K562 (cell line): ENCODE measurements at regions not wholly inside any gene's neighbourhood (a gene's known extent, or its start where the extent isn't known, plus 50 kb on each side); places are given as distances from the start of the nearest gene placed in this dataset.

Experiments
- CREB5 ChIP-seq: fragments of 250-450 bp; sonication (Bioruptor Pico); IDR thresholded peaks from 2 replicates; pipeline ENCODE4 v1.5.0; 2020; ENCODE audit warnings: mild to moderate bottlenecking
- CREM ChIP-seq: IDR thresholded peaks from 2 replicates; pipeline ENCODE4 v1.6.1; 2014; ENCODE audit warnings: antibody characterized with exemption, low read depth
- ELF1 ChIP-seq: fragments of 200-800 bp; sonication (Bioruptor generic); IDR thresholded peaks from 2 replicates; pipeline ENCODE4 v1.6.1; 2016; ENCODE audit warnings: missing genetic modification characterization, missing compliant biosample characterization
- FIP1L1 ChIP-seq: fragments of 200-400 bp; formaldehyde crosslinking; IDR thresholded peaks from 2 replicates; pipeline ENCODE4 v1.6.1; 2018; ENCODE audit warnings: mild to moderate bottlenecking, low read depth, low read length; ENCODE audit not compliant: poor library complexity, severe bottlenecking
- MEIS2 ChIP-seq: fragments of 450-650 bp; IDR thresholded peaks from 2 replicates; pipeline ENCODE4 v1.6.1; 2014; ENCODE audit warnings: mild to moderate bottlenecking; ENCODE audit not compliant: partially characterized antibody
- NCOA6 ChIP-seq: fragments of 450-650 bp; IDR thresholded peaks from 2 replicates; pipeline ENCODE4 v1.6.1; 2017; ENCODE audit warnings: mild to moderate bottlenecking
- PHB2 ChIP-seq: fragments of 450-650 bp; IDR thresholded peaks from 2 replicates; pipeline ENCODE4 v1.6.1; 2017; ENCODE audit warnings: low read depth
- PREB ChIP-seq: sonication (generic); formaldehyde crosslinking; IDR thresholded peaks from 2 replicates; pipeline ENCODE4 v1.8.1; 2023; ENCODE audit warnings: mild to moderate bottlenecking, missing genetic modification reagents
- REST ChIP-seq, 2 experiments: fragments of 450-650 bp; formaldehyde crosslinking in 1 of 2; IDR thresholded peaks; 2 replicates each; pipeline versions ENCODE4 v1.4.0 to v1.6.1; 2014 to 2020; ENCODE audit warnings: mild to moderate bottlenecking in 2 of 2, borderline replicate concordance in 1 of 2, low read depth in 1 of 2
- SP1 ChIP-seq: sonication (generic); formaldehyde crosslinking; IDR thresholded peaks from 2 replicates; pipeline ENCODE4 v1.8.1; 2022; ENCODE audit warnings: mild to moderate bottlenecking, missing genetic modification reagents
- TEAD4 ChIP-seq, 2 experiments: sonication (generic) in 1 of 2; formaldehyde crosslinking in 1 of 2; IDR thresholded peaks; 2 replicates each; pipeline versions ENCODE4 v1.6.1 to v1.8.0; 2012 to 2022; ENCODE audit warnings: borderline replicate concordance in 1 of 2, inconsistent platforms in 1 of 2, low read length in 1 of 2, mild to moderate bottlenecking in 1 of 2, missing genetic modification reagents in 1 of 2
- TFAM ChIP-seq: fragments of 250-450 bp; sonication (Bioruptor Pico); conservative IDR thresholded peaks from 2 replicates; pipeline ENCODE4 v1.5.0; 2021; ENCODE audit warnings: mild to moderate bottlenecking, moderate library complexity
- TFAP4 ChIP-seq: sonication (generic); formaldehyde crosslinking; IDR thresholded peaks from 2 replicates; pipeline ENCODE4 v1.8.0; 2022; ENCODE audit warnings: missing genetic modification reagents, mild to moderate bottlenecking, moderate library complexity, borderline replicate concordance
- USF1 ChIP-seq: sonication (generic); formaldehyde crosslinking; IDR thresholded peaks from 2 replicates; pipeline ENCODE4 v1.9.0; 2022; ENCODE audit warnings: mild to moderate bottlenecking, missing genetic modification reagents
- ZNF121 ChIP-seq: sonication (generic); formaldehyde crosslinking; conservative IDR thresholded peaks from 2 replicates; pipeline ENCODE4 v1.8.0; 2022; ENCODE audit warnings: missing genetic modification reagents
- ZNF24 ChIP-seq: fragments of 450-650 bp; IDR thresholded peaks from 2 replicates; pipeline ENCODE4 v1.6.1; 2016
- ZNF316 ChIP-seq: fragments of 450-650 bp; IDR thresholded peaks from 2 replicates; pipeline ENCODE4 v1.6.1; 2016

GRCh38 chr2:217090024-217090473 lies 230.2 kb upstream of the TNP1 start (continued):
- no peak for TF ChIP-seq REST (IDR thresholded peaks at IDR 0.05; ENCODE audit: borderline replicate concordance)
- no peak for TF ChIP-seq REST (CRISPR knock-in tag; IDR thresholded peaks at IDR 0.05; ENCODE audit: low read depth)
- TF ChIP-seq TFAM (CRISPR knock-in tag): no peak
- peak; percentile 58; the same call in 1 of the 2 replicates for TF ChIP-seq TEAD4 (IDR thresholded peaks at IDR 0.05; ENCODE audit: low read length)
- TF ChIP-seq TEAD4 (CRISPR knock-in tag; IDR thresholded peaks at IDR 0.05; ENCODE audit: borderline replicate concordance): no peak
- TF ChIP-seq ZNF121: no peak
- no peak for TF ChIP-seq PHB2
- TF ChIP-seq ELF1: peak; percentile 26; the same call in 1 of the 2 replicates
- TF ChIP-seq CREM: peak; percentile 48
- no peak for TF ChIP-seq ZNF24
- no peak for TF ChIP-seq FIP1L1
- TF ChIP-seq MEIS2: peak; percentile 93
- TF ChIP-seq TFAP4 (CRISPR knock-in tag): no peak
- no peak for TF ChIP-seq NCOA6
- no peak for TF ChIP-seq USF1 (CRISPR knock-in tag)
- no peak for TF ChIP-seq CREB5 (CRISPR knock-in tag)
- TF ChIP-seq ZNF316: no peak
- TF ChIP-seq SP1 (CRISPR knock-in tag): no peak
- TF ChIP-seq PREB (CRISPR knock-in tag): no peak
